HCT116 (cell line): ENCODE measurements at regions not wholly inside any gene's neighbourhood (a gene's known extent, or its start where the extent isn't known, plus 50 kb on each side); places are given as distances from the start of the nearest gene placed in this dataset.

Source experiments
- CEBPB ChIP-seq: IDR thresholded peaks from 2 replicates; pipeline ENCODE4 v1.6.1; 2012; ENCODE audit warnings: low read depth
- EZH2 ChIP-seq: fragments of 200-600 bp; sonication (generic); IDR thresholded peaks from 2 replicates; pipeline ENCODE4 v1.6.1; 2017; ENCODE audit warnings: antibody characterized with exemption, mixed run types
- MAX ChIP-seq: IDR thresholded peaks from 2 replicates; pipeline ENCODE4 v1.6.1; 2012
- POLR2A ChIP-seq: IDR thresholded peaks from 2 replicates; pipeline ENCODE4 v1.7.0; 2011; ENCODE audit warnings: borderline replicate concordance; ENCODE audit not compliant: insufficient read depth, insufficient read length; ENCODE audit errors: extremely low read depth
- POLR2AphosphoS5 ChIP-seq: IDR thresholded peaks from 2 replicates; pipeline ENCODE4 v1.6.1; 2011; ENCODE audit warnings: mild to moderate bottlenecking, low read depth, low read length, moderate library complexity
- ZBTB33 ChIP-seq: IDR thresholded peaks from 2 replicates; pipeline ENCODE4 v1.6.1; 2011; ENCODE audit warnings: mild to moderate bottlenecking, low read length, moderate library complexity; ENCODE audit not compliant: insufficient replicate concordance; ENCODE audit errors: extremely low read depth
- TF ChIP-seq, protein P1 (sequence below), 3 experiments: fragments of 200-600 bp in 1 of 3; sonication (generic) in 1 of 3; IDR thresholded peaks in 2 of 3; conservative IDR thresholded peaks in 1 of 3; 2 replicates each; pipeline ENCODE4 v1.5.1; 2012 to 2017; ENCODE audit warnings: low read depth in 2 of 3, low read length in 2 of 3, antibody characterized with exemption in 1 of 3, borderline replicate concordance in 1 of 3, control low read depth in 1 of 3, mild to moderate bottlenecking in 1 of 3, mixed read lengths in 1 of 3, mixed run types in 1 of 3, moderate library complexity in 1 of 3; ENCODE audit not compliant: insufficient read depth in 1 of 3

DNA sequence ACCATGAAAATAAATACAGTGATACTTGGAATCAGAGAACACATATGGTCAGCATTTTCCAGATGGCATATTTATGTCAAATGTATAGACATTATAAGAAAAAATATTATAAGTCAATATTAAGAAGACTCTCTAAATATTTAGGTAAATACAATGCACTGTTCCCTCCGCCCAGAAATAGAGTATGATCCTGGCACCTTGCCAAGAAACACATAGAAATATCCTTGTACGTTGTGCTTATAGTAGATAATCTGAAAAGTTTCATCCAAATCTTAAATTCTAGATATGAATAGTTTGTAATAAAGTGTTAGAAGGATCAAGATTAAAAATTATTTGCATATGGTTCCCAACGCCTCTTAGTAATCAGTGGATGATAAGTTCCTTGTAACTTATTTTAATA lies 645.8 kb upstream of the GJE1 start:
- TF ChIP-seq POLR2AphosphoS5 (no peak), CEBPB (no peak), ZBTB33 (no peak), POLR2A (no peak), MAX (no peak), EZH2 (no peak)
- TF ChIP-seq, protein P1, sequence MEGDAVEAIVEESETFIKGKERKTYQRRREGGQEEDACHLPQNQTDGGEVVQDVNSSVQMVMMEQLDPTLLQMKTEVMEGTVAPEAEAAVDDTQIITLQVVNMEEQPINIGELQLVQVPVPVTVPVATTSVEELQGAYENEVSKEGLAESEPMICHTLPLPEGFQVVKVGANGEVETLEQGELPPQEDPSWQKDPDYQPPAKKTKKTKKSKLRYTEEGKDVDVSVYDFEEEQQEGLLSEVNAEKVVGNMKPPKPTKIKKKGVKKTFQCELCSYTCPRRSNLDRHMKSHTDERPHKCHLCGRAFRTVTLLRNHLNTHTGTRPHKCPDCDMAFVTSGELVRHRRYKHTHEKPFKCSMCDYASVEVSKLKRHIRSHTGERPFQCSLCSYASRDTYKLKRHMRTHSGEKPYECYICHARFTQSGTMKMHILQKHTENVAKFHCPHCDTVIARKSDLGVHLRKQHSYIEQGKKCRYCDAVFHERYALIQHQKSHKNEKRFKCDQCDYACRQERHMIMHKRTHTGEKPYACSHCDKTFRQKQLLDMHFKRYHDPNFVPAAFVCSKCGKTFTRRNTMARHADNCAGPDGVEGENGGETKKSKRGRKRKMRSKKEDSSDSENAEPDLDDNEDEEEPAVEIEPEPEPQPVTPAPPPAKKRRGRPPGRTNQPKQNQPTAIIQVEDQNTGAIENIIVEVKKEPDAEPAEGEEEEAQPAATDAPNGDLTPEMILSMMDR (IDR thresholded peaks at IDR 0.05 in 2 of 3, conservative IDR thresholded peaks at IDR 0.05 in 1 of 3; ENCODE audit: borderline replicate concordance in 1 of 3, insufficient read depth in 1 of 3, low read depth in 2 of 3, low read length in 2 of 3) = no peak
